OCI-LY3 (cell line): ENCODE measurements at regions not wholly inside any gene's neighbourhood (a gene's known extent, or its start where the extent isn't known, plus 50 kb on each side); places are given as distances from the start of the nearest gene placed in this dataset.

Experiments used
- CTCF ChIP-seq: fragments of 200-600, 300-600 bp; sonication (generic); IDR thresholded peaks from 2 replicates; pipeline ENCODE4 v1.5.1; 2014; ENCODE audit warnings: antibody characterized with exemption, low read length, low read depth
- EZH2phosphoT487 ChIP-seq: fragments of 200-600 bp; shearing (Covaris generic); IDR thresholded peaks from 2 replicates; pipeline ENCODE4 v1.6.1; 2018; ENCODE audit warnings: antibody characterized with exemption, mixed run types, low read depth

GRCh38 chr15:35963326-35963725 is 417.4 kb upstream of the DPH6 start:
- no peak for TF ChIP-seq CTCF
- no peak for TF ChIP-seq EZH2phosphoT487
